Amniotic epithelial cell (primary cell): ENCODE measurements at regions not wholly inside any gene's neighbourhood (a gene's known extent, or its start where the extent isn't known, plus 50 kb on each side); places are given as distances from the start of the nearest gene placed in this dataset.
A peak's percentile ranks its signal among the peaks of the same experiment; 100 is the strongest.

Experiments
- DNase-seq: peaks from one replicate; pipeline ENCODE4 v3.0.0-alpha.2; 2010; ENCODE audit warnings: low read depth

DNA sequence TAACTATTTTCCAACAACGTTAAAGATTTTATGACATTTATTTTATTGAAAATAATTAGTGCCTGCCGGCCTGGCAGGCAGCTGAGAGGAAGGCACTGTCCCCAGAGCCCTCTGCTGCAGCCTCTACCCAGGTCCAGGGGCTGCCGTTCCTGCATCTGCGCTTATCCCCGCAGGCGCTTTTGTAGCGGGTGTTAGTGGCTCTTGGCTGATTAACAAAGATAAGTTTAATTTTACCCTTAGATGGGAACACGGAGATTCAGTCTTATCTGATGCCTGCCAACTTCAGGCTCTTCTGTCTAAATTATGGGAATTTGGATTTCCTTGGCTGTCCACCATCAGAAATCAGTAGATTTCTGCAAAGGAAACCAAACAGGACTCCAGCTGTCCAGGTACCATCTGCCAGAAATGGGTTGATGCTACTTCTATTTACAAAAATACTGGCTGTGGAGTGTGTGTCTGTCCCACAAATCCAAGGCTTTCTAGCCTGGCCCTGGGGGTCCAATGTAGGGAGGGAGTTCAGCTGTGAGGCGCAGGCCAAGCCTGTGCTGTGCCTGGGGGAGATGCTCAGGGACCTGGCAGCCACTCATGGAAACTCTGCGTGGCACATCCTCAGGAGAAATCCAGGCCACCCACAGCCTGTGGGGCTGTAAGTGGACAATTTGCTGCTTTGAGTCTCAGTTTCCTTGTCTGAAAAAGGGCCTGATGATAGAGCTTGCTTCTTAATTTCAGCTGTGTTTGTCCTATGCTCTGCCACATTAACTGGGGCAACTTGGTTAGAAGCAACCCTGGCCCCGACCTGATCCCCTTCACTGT, 62.0 kb upstream of the IGFBP3 start:
- DNase-seq, result no peak

DNA sequence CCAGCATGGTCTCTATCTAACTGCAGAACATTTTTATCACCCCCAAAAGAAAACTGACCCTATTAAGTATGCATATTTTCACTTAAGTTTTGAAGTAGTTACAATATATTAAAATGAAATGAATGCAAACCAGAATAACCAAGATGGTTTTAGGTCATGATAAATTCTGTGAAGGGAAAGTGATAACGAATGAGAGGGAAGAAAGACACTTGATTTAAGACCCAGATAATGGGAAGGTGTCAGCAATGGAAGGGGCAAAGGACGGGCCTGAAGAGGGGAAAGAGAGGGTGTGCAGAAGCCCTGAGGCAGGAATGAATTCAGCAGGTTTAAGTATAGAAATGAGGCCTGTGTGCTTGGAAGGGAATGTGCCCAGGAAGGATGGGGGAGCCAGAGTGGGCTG, 61.1 kb upstream of the IGFBP3 start:
- no peak for DNase-seq

DNA sequence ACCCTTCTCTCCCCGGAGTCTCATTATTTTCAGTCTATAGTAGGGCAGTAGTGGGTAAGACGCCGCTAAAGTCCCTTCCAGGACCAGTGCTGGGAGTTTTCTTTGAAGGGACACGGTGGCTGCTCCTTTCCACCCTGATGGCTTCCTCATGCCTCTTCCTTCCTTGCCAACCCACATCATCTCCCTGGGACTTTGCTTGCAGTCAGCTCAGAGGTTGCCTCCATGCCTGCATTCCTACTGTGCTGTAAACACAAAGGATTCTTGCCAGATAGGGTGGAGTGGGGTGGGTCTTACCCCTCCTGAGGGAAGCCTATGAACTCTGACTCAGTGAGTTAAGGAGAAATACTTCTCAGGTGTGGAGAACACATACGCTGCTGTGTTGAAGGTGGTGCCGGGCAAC, 59.9 kb upstream of the IGFBP3 start:
- no peak for DNase-seq

DNA sequence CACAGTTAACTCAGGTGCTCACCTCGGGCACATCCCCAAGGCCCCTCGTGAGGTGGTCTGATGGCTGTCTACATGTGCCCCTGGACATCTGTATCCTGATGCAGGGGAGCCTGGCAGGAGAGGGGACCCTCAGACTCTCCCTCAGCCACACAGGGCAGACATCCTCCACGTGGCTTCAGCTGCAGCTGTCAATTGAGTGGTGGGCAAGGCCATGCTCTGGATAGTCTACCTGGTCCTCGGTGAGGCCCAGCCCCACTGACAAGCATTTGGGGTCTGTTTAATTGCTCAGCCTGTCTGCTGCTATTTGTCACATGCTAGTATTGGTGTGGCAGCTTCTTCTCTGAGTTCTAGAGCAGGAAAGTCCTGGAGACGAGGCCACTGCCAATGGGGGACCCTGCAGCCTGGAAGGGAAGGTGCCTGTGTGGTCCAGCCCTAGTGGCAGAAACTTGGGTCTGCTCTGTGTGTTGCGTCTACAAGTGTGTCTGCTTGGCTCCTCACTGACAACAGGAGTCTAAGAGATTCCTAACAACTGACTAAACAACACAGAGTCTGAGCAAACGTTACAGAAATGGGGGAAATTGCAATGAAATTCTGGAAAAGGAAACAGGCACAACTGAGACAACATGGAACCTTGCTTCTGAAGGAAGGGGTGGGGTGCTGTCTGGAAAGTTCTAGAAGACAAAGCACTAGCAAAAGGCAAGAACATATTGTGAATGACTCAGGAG, 59.3 kb upstream of the IGFBP3 start:
- peak; percentile 38 for DNase-seq

DNA sequence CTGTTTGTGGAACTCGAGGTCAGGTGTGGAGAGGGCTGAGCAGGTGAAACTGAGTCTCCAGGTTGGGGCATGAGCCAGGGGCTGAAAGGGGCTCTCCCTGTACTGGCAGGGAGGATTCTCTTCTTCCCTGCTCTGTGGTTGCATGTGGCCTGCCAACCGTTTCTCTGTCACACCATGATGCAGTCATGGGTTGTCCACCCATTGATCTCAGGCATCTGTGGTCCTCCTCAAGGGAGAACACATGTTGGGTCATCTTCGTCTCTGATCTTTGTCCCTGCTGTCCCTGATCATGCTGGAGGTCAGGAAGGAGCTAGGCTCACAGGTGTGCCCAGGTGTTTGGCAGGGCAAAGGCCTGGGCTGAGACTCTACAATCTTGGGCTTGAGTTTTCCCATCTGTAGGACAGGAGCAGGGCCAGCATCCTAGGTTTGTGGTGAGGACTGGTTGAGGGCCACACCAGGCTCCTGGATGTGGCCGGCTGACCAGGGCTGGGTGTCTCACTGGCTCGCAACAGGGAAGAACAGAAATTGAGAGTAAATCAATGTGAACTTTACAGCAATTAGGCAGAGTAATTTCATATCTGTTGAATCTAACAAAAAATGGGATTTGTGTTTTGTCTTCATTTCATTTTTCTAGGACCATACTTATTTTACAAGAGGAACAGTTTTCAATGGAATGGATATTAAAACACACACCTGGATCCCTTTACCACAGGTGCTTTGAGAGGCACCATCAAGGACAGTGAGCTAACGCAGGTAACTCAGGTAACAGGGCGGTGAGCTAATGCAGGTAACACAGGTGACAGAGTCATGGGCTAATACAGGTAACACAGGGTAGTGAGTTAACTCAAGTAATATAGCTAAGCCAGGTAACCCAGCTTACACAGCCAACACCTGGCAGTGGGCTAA, 58.5 kb upstream of the IGFBP3 start:
- no peak for DNase-seq

DNA sequence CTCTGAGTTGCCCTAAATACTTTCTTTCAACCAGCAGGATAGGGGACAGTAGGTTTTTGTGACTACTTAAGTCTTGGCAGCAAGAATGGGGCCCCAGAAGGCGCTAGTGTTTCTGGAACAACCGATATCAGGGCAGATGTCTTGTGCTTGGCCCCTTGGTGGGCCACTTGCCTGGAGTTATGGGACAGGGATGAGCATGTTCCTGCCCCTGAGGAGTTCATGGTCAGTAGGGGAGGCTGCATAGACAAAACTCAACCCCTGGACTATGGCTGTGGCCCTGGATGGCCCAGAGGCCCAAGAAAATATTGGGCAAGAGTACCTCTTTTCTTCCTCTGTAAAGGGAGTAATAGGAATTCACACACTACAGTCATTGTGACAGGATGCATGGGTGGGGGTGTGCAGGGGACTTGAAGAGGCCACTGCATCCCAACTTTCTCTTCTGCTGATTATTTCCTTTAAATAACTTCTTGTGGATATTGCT, 57.7 kb upstream of the IGFBP3 start:
- DNase-seq, result no peak

DNA sequence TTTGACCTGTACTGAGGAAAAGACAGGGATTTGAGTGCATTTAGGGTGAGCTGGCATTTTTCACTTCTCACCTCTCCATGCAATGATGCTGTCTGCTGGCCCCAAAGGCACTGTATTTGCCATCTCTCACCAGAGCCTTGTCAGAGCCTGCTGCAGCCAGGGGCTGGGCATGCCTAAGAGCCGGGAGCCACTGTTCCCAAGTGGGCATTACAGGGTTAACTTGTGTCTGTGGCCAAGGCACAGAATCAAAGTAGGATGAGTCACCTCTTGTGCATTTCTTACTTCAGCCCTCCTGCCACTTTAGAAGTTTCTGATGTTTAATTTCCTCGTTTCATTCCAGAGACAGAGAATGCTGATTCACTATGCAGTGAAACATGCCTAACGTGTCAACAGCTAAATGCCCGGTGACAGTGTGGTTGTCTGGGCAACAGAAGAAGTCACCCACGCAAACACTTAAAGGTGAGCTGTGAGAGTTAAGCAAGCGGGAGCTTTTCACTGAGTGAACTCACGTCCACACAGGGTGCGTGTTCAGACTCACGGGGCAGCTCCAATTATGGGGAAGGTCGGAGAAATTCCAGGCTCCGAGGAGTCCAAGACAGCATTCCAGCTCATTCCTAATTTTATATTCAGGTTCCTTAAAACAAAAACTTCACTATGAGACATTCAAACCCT, 57.1 kb upstream of the IGFBP3 start:
- peak; percentile 92 for DNase-seq

DNA sequence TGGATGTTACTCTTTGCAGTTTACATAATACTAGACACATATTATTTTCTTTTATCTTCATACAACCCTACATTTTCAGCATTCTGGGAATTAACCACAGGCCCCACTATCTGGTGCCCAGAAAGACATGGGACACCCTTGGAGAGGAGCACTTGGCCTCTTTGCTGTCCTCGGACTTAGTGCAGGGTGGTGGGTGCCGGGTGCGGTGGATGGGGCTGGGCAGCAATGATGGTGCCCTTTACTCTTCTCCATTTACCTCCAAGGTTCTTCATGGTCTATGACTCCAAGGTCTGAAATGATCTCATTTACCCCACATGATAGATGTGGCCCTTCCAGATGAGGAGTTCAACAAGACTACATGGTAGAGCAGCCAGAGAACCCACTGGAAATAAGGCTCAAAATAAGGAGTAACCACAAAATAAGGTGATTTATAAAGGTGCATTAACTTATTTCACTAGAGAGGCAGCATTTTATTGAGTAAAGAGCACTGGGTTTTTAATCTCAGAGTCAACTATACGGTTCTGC, 56.2 kb upstream of the IGFBP3 start:
- no peak for DNase-seq

DNA sequence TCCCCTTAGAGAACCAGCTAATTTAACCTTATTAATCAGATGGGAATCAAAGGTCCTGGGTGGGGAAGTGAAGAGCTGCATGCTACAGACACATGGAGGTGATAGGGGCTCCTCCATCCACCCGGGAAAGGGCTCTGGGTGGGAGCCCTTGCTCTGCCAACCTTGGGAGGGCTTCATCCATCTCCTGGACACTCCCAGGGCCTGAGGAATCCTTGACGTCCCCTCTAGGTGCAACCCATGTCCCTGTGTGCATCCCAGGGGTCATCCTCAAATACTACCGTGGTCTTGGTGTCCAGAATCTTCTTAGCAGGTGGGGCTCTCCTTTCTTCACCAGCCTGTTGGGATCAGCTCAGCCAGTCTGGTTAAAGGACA, 55.4 kb upstream of the IGFBP3 start:
- no peak for DNase-seq

DNA sequence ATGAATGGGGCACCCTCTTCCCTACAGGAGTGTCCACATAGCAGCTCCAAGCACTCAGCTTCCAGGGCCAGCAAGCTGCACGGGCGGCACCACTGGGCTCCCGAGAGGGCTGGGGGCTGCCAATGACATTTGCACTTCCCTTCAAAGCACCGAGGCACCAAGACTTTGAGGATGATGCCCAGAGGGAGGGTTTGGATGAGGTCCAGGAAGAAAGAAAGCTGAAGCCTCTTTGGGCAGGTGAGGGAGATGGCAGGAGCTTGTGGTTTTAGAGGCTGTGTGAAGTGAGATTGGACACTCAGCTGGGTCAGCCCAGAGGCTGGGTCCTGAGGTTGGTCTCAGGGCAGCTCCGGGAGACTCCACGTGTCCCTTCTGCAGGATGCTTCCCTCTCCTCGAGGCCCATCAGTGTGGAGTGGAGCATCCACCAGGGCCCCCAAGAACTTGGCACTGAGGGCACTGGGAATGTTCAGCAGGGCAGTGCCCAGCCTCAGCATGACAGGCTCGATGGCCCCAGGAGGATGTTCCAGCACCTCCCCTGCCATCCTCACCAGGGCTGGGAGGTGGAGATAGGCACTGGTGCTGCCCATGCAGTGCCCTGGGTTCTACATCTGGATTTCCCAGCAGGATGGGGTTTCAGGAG, 54.9 kb upstream of the IGFBP3 start:
- no peak for DNase-seq

DNA sequence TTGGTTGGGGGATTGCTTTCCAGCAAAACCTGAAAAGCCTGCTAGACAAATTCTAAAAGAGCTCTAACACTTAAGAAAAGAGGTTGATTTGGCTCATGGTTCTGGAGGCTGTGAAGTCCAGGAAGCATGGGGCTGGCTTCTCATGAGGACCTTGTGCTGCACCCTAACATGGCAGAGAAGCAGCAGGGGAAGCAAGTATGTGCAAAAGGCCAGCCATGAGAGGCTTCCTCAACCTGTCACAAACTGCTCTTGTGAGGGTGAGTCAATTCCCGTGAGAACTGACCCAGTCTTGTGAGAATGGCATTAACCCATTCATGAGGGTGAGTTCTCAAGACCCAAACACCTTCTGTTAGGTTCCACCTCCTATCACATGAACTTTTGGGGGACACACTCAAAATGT, 54.3 kb upstream of the IGFBP3 start:
- no peak for DNase-seq

DNA sequence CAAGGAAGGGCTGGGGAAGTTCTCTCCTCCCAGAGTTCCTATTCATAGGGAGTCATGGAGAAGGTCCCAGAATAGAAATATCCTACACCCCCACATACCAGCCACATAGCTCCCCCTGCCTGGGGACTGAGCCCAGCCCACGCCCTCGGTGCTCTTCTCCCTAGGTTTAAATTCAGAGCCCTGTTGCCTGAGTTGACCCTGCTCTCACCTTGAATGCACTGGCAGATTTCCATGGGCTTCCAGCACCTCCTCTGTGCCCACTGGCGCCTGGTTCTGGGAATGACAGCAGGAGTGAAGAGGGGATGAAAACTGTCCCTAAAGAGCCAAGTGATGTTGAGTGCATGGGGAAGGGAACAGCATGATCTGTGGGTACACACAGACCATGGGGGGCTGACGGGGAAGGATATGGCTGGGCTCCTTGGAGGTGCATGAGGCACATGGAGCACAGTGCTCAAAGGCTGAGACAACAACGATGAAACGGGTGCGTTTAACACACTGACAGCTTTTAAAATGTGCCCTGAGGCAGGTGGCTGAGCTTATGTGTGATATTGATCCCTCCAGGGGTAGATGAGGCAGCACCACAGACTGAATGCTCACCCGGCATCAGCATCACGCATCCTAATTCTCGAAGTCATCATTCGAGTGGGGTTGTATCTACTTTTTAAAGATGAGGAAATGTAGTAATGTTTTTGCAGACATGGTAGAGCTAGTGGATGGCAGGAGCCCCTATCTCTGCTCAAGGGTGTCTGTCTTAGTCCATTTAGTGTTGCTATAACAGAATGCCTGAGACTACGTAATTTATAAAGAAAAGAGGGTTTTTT, 53.7 kb upstream of the IGFBP3 start:
- DNase-seq, result no peak

DNA sequence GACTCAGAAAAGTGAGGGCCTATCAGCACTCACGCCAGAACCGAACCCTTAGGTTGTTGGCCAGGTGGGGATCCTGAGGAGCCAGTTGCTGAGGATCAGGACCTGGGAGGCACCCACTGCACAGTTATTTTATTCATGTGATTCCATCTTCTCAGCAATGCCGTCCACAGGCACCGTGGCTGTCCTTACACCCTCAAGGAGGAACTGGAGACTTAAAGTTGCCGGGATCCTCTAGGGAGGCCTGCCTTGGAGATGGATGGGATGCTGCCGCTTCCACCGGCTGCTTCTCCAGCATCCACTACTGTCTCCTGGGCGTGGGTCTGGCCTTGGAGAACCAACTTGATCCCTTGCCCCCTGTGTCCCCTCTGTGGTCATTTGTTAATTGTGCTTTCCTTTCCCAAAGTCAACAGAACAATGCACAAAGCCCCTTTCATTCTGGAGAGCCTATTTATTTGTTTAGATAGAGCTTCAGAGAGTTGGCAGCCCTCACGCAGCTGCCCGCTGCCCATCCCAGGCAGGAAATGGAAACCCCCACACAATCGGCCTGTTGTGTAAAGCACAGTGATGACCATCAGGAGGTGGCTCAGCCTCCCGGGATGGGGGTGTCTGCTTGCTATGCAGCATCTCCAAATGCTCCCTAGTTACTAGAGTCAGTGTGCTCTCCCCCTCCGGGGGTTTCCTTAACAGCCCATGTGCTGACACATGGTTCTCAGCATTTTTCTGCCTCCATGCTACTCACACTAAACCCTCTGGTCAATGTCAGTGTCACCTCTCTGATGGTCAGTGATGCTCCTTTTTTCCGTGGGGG, 52.9 kb upstream of the IGFBP3 start:
- peak; percentile 15 for DNase-seq

DNA sequence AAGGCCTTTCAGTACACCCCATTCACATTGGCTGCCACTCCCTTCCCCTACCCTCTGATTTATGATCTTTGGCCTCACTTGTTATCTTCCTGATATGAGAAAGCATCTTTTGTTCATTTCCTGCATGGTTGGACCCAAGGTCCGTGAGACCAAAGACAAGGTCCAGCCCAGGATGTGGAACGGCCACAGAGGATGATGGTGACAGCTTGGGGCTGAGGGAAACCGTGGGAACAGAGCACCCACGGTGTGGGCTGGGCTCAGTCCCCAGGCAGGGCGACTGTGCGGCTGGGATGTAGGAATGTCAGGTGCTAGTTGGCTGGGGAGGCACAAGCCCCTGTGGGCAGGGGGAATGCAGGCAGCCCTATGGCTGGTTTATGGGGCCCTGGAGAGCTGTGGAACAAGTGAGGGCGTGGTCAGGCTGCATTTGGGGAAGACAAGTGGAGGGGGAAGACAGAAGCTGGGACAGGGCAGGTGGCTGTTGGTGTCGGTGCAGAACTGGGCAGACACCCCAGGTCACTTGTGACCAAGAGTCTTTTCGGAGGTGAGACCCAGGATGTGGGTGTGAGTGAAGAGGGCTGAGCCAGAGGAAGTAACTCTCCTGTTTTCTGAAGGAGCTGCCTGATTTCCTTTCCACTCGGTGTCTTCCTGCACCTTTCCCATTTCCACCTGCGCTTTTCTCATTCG, 51.7 kb upstream of the IGFBP3 start:
- DNase-seq, result no peak

DNA sequence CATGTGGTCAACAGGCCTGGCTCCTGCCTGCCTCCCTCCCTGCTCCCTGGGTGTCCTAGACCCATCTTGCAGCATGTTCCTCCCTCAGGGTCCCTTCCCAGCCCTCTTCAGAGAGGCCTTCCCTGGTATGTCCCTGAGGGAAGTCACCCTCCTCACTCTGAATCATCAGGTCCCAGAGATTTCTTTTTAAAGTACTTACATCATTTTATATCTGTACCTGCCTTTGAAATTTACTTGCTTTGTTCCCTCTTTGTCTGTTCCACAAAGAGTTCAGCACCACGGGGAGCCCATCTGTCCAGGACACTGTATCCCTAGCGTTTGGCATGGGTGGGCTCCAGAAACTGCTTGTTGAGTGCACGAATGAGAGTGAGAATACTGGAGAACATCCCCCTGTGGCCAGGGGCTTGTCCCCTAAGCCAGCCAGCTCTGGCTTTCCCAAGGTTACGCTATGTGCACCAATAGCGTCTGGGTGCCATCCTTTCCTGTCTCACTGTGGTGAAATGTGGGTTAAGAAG, 50.6 kb upstream of the IGFBP3 start:
- no peak for DNase-seq

DNA sequence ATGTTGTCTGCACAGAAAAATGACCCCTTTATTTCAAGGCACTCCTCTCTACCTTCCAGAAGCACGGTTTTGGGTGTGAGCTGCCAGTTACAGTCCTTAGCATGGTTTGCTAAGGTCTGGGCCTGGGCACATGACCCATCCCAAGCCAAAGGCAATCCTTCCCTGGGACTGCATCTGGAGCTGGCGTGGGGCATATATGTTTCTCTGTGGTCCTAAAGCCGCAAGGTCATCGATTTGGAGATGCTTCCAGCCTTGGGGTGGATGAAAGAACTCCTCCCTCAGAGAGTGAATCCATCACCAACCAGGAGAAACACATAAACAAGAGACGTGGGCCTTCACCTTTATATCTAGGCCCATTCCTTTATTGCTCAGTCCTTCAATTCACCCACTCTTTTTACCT, 50.1 kb upstream of the IGFBP3 start:
- DNase-seq, result no peak
